Endometrial microvascular endothelial cells (primary cell): ENCODE measurements at regions not wholly inside any gene's neighbourhood (a gene's known extent, or its start where the extent isn't known, plus 50 kb on each side); places are given as distances from the start of the nearest gene placed in this dataset.
"Not testable (repeated sequence)": the region's sequence is repeated elsewhere in the genome, so short reads cannot be mapped to it uniquely, and the experiment has no call there.

Experiments used
- in situ Hi-C: cut with HindIII; loops from 2 replicates; pipeline ENCODE4 v1.10.0; 2017; ENCODE audit warnings: low sequenced_read_pairs, low pct_unique_long_range_greater_than_20kb; ENCODE audit errors: inconsistent ontology term

DNA sequence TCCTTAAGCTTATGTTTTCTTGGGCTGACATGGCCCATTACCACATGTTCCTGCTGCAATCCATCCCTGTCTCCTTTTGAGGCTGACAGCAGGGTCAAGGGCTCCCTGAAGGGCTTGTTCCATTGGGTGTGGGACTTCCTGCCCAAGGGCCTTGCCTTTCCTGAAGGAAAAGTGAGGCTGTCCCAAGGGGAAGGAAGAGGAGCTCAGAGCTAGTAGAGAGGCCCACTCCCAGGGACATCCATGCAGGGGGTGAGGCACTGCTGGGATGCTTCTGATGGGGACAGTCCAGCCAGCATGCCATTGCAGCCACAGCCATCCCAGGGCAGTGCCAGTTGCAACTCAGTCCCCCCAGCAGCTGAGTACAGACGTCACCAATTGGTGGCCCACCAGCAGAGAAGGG lies 138.4 kb upstream of the FOXA2 start:
- in situ Hi-C loops, result no loop called here

DNA sequence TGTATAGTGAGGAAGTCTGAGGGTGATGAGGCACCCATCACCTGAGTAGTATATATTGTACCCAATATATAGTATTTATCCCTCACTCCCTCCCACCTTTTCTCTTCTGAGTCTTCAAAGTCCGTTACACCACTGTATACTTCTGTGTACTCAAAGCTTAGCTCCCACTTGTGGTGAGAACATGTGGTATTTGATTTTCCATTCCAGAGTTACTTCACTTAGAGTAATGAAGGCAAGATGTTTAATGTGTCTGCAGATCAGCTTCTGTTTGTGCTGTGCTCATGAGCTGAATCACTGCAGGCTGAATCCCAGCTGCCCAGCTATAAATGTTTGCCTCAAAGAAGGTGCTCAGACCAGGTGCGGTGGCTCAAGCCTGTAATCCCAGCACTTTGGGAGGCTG lies 139.3 kb upstream of the FOXA2 start:
- in situ Hi-C loops, result no loop called here

DNA sequence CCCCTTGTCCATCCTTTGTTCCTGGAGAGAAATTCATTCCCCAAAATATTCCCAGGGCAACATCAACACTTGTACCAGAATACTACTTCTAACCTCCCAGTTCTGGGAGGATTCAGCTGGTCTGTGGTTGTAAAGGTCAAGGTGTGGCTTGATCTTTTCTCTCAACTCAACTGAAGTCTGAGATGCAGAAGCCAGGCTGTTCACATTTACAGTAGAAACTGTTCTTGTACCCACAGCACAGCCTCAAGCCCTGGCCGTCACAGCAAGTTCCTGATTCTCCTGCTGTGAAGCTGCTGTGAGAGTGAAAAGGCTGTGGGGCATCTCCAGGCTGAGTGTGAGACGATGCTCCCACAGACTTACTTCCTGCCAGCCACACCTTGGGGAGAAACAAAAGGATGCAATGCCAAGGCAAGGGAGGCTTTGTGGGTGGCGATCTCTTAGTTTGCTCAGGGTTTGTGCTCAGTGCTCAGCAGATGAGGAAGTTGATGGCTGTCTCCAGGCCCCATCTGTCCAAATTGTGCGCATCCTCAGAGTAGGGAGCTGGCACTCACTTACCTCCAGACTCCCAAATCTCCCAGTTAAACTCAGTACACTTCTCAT lies 143.9 kb upstream of the FOXA2 start:
- in situ Hi-C loops, result no loop called here

DNA sequence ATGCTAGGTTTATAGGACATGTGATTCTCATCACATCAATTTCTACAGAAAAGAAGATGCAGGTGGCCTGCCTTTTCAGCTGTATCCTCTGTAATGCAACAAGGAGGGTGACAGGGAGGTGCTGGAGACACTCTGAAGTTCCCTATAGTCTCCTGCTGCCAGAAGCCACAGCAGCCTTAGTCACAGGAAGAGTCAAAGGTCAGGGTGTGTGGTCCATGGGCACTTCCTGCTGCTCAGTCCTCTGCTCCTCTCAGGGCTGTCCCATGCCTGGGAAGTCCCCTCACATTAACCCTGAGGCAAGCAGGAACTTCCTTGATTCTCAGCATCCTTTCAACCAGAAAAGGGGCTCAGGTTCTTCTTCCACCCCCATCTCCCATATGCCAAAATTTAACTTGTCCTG lies 144.8 kb upstream of the FOXA2 start:
- in situ Hi-C loops, result no loop called here

DNA sequence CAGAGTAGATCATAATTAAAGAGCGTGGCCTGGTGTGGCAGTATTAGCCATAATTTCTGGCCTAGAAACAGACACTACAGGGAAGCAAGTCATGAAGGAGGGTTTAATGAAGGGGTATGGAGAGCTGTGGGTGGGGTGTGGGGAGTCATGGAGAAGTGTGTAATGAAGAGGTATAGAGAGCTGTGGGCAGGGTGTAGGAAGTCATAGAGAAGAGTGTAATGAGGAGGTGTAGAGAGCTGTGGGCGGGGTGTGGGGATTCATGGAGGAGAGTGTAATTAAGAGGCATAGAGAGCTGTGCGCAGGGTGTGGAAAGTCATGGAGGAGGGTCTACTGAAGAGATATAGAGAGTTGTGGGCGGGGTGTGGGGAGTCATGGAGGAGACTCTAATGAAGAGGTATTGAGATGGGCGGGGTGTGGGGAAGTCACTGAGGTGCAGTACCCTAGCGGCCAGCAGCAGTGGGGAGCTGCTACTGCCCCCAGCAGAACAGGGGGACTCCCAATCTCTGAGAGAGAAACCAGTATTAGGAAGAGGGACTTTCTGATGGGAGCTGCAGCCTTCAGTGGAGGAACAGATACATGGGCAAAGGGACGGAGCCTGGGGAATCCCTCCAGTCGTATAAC lies 145.4 kb upstream of the FOXA2 start:
- in situ Hi-C loops, result no loop called here

DNA sequence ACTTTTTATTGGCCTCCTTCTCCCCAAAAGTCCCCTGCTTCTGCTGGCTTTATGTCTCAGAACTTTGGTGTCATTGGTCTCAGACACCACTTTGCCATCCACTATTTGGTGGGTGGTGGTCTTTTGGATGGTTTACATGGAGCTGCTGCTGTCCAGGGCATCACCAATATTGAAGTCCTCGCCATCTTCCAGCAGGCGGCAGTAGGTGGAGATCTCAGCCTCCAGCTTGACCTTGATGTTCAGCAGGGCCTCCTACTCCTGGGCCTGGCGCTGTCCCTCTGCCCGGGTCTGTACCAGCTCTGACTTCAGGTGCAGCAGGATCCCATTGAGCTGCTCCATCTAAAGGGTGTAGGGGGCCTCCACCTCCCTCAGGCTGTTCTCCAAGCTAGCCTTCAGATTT lies 148.4 kb upstream of the FOXA2 start:
- in situ Hi-C loops, result no loop called here

DNA sequence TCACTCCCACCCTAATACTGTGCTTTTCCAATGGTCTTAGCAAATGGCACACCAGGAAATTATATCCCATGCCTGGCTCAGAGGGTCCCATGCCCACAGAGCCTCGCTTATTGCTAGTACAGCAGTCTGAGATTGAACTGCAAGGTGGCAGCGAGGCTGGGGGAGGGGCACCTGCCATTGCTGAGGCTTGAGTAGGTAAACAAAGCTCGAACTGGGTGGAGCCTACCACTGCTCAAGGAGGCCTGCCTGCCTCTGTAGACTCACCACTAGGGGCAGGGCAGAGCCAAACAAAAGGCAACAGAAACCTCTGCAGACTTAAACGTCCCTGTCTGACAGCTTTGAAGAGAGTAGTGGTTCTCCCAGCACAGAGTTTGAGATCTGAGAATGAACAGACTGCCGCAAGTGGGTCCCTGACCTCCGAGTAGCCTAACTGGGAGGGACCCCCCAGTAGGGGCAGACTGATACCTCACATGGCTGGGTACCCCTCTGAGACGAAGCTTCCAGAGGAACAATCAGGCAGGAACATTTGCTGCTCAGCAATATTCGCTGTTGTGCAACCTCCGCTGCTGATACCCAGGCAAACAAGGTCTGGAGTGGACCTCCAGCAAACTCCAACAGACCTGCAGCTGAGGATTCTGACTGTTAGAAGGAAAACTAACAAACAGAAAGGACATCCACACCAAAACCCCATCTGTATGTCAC lies 150.7 kb upstream of the FOXA2 start:
- in situ Hi-C loops, result not testable (repeated sequence)

DNA sequence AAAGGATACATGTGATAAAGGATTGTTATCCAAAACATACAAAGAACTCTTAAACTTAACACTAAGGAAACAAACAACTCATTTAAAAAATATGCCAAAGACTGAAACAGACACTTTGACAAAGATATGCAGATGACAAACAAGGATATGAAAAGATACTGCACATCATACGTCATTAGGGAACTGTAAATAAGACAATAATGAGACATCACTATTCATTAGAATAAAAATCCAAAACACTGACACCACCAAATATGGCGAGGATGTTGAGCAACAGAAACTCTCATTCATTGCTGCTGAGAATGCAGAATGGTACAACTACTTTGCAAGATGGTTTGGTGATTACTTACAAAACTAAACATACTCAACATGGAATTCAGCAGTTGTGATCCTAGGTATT lies 156.5 kb upstream of the FOXA2 start:
- in situ Hi-C loops, result no loop called here

DNA sequence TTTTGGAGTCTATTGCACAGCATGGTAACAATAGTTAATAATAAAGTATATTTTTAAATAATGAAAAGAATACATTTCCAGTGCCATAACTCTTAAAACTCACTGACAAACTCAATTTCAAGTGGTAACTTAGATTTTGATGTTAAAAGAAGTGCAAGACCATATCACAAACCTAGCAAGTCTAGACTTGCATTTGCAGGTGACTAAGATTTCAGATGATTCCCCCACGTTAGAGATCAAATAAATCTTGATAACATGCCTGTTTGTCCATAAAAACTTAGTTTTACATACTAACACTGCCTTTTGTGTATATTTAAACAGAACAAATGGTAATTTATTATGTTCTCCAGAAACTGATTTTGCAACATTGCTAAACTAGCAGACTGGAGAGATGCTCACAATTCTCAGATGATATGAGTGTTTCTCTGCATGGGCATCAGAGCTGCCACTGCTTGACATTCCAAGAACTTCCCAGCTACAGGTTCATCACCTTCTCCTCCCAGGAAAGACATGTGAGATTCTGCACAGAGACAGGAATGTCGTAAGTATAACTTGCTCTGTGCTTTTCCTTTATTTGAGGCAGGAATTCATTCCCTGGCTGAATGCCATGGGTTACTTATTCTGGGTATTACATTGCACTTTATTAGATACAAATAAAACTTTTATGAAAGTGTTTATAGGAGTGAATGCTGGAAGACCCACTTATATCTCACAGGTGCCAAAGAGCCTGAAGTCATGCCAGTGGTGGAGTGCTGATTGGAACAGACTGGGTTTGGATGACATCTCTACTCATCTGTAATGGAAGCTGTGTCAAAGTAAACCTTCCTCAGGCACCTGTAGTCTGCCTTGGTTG lies 160.2 kb upstream of the FOXA2 start:
- in situ Hi-C loops, result no loop called here

DNA sequence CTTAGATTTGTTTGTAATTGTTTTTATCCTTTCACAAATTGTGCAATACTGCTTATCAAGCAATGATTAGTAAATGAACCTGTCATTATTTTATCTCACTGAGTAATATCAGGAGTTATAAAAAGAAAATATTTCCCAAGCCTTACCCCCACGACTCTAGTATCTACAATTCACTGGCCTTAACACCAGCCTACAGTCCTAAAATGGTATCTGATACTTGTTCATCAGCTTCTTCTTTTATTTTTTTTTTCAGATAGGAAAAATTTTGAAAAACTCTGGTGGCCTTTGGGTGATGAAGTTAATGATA lies 160.8 kb upstream of the FOXA2 start:
- in situ Hi-C loops, result no loop called here

DNA sequence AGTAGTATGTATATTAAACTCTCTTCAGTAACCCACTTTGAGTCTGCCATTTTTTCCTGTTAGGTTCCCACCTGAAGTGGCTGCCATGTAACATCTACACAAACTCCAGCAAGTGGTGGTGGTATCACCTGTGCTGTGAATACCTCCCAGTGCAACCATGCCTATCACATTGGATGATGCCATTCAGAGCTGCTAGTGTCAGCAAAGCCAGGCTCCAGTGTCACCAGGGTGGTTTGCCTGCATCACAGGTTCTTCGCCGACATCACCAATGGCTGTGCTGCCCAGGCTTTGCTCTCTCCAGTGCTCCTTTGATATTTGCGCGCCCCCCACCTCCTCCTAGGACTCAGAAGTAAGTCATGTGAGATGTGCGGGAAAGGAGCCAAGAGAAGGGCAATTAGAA lies 162.6 kb upstream of the FOXA2 start:
- in situ Hi-C loops, result no loop called here

DNA sequence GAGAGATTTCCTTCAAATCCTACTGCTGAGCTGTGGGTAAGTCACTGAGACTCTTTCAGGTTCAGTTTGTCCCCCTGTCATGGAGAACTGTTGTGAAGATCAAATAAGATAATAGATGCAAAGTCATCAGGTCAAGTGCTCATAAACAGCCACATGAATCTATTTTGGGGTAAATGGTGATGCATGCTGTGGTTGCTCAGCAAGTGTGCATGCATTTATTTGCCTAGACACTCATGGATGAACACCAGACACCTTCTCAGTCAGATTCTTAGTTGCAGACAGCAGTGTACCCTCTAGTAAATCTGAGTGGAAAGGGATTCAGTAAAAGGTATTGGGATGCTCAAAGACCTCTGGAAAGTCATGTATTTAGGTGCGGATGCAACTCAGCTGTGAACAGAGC lies 168.0 kb upstream of the FOXA2 start:
- in situ Hi-C loops, result no loop called here

DNA sequence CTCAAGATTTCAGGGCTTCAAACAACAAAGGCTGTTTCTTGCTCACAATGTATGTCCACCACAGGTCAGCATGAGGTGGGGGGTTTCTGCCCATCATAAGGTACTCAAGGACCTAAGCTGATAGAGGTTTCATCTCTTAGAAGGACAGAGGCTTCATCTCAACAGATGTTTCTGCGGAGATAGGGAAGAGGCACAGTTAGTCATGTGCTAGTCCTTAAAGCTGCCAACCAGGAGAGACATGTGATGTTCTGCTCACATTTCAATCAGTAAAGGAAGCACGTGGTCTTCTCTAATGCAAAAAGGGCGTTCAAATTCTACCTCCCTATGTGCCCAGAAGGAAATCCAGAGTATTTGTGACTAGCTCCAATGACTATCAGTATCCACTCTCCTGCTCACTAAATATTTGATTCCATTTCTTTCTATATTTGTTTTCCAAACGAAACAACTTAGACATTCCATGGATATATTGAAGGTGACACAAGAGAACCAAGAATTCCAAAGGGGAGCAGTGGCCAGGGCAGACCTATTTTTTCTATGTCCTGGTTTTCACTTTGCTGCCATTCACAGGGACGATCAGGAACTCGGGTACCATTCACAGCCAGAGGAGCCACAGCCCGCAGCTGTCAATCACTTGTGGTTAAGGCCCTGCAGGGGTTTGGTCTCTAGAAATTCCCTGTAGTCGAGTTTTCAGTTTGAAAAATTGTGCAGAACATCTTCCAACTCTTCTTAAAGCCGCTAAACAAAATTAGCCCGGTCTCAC lies 173.2 kb upstream of the FOXA2 start:
- in situ Hi-C loops, result no loop called here

DNA sequence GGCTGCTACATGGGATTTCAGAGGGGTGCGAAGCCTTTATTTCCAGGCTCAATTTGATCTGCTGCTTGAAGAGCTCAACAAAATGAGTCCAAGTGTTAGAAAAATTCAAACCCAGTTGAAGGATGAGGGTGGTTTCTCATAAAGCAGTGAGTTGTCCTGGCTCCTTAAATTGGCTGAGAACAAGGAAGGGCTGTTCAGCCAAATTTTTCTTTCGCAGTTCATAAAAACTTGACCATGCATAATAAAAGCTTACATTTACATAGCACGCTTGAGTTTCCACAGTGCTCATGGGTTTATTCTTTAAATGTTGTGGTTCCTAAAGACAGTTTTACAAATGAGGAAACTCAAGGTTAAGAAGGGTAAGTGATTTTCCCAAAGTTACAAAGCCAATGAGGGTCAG lies 174.4 kb upstream of the FOXA2 start:
- in situ Hi-C loops, result no loop called here

DNA sequence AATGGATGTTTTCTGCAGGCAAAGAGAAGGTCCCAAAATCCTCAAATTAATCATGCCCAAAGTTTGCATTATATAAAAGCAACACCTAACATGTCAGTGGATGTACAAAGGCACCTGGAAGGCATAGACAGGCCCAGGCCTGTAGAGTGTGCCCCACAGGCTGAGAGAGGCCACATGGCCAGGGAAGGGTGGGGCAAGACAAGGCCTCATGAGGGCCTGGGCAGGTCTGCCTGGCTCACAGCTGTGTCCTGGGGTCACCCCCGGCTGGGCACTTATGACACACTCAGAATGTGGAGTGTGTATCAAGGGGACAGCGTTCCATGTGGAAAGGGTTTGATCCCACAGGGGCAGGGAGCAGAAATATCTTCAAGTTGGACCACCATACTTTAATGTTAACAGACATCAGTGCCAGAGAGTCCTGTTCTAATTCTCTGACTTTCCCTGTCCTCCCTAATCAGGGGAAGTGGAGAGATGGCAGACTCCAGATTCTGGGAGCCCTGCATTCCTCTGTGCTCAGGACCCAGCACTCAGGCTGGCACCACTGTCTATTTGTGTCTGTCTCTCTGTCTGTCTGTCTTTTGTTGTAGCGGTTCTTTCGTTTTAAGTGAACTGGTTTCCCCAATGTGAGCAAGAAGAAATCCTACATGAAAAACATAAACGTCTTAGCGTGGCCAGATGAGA lies 178.3 kb upstream of the FOXA2 start:
- in situ Hi-C loops, result no loop called here

DNA sequence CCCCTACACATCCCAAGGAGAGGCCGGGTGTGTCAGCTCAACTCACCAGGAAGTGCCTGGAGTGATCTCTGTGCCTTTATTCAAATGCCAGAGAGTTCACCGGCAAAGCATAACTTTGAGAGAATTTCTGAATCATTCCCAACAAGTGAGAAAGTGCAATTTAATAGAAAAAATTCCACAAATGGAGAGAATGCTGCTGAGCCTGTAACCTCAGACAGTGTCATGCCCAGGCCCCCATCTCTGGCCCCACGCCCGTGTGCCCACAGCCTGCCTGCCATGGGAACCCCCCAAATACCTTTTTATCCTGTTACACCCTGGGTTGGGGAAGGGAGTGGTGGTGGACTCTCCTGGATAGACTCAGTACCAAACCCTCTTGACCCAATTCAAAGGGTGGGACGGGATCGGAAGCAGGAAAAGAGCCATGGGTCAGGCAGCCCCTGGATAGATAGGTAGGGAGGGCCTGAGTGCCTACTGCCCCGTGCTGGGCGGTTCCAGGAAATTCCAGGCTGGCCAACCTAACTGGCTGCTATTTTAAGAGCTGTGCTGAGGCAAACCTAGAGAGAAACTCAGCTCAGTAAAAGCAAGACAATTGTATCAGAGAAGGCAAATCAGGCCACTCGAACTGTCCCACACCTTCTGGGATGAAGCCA lies 179.0 kb upstream of the FOXA2 start:
- in situ Hi-C loops, result no loop called here

DNA sequence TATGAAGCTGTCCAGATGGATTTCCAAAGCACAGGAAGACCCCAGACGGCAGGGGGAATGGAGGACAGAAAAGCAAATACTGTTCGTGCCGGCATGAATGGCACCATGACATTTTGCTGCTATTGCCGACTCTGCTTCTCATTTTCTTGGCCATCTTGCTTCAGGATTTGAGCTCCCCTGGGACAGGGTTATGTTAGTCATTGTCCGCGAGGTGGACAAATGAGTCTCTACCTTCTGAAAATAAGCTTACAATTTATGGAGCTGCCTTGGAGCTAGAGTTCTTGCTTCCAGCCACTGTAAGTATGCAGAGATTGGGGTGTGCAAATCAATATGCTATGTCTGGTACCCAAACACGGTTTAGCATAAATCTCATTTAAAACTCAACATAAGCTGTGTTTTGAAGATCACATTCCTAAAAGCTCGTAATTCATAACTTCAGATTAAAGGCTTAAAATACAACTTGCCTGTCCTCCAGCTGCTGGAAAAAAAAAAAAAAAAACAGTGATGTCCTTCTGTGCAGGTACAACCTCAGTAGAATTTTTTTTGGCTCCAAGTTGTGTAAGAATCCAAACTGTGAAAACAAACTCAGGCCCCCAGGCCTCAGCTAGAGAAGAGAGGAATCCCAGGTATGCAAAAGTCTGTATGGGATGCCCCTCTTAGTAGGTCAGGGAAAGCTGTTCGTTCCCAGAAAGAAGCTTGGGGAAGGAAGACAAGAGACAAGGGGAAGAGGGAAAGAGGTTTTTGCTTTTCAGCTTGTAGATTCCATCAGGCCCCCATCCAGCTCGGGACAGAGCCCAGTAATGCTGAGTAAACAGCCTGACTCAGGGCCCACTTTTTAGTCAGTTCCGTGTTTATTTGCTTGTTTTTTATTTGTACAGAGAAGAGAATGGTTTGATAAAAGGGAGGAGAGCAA lies 184.2 kb upstream of the FOXA2 start:
- in situ Hi-C loops, result no loop called here
